Panc1 (cell line): ENCODE measurements at regions not wholly inside any gene's neighbourhood (a gene's known extent, or its start where the extent isn't known, plus 50 kb on each side); places are given as distances from the start of the nearest gene placed in this dataset.

Experiments
- ATAC-seq: fragments of 200-7000 bp; cut with Tn5 transposase; 2 replicates; pipeline ENCODE4 v1.9.1; 2020; ENCODE audit warnings: mild to moderate bottlenecking, moderate library complexity
- BruUV-seq: library from RNA; stranded (reverse); fragments of 400-500 nt; replicated peaks from 2 replicates; lab custom pipeline; 2021; lab: Mats Ljungman, UMichigan
- CTCF ChIA-PET: fragments of 300-600 bp; sonication (Branson Sonifier 250); formaldehyde crosslinking; loops from one replicate; lab custom pipeline; 2022; ENCODE audit warnings: antibody characterized with exemption; lab: Charles Lee
- POLR2A ChIA-PET: fragments of 300-600 bp; sonication (Branson Sonifier 250); formaldehyde crosslinking; loops from one replicate; lab custom pipeline; 2022; ENCODE audit warnings: antibody characterized with exemption; lab: Charles Lee
- DNase-seq: peaks from one replicate; pipeline ENCODE4 v3.0.0-alpha.2; 2010; ENCODE audit warnings: low read depth, low spot score
- H3K27ac ChIP-seq: 2 replicates; pipeline ENCODE4 v1.5.1; 2011; ENCODE audit warnings: mild to moderate bottlenecking, low read length, inconsistent platforms
- H3K27me3 ChIP-seq: fragments of 200-500 bp; sonication (Bioruptor generic); 2 replicates; pipeline ENCODE4 v1.6.0; 2014; ENCODE audit warnings: low read length, inconsistent platforms; ENCODE audit not compliant: control insufficient read depth, insufficient read depth
- H3K36me3 ChIP-seq: fragments of 200-500 bp; sonication (Bioruptor generic); 2 replicates; pipeline ENCODE4 v1.5.1; 2014; ENCODE audit warnings: inconsistent platforms, mild to moderate bottlenecking, low read length, moderate library complexity; ENCODE audit not compliant: control insufficient read depth, insufficient read depth
- H3K4me1 ChIP-seq: 2 replicates; pipeline ENCODE4 v1.5.1; 2011; ENCODE audit warnings: inconsistent platforms, mild to moderate bottlenecking, low read length, moderate library complexity; ENCODE audit not compliant: control insufficient read depth, insufficient read depth
- H3K4me3 ChIP-seq, 2 experiments: 2 replicates each; pipeline ENCODE4 v1.5.1; 2011 to 2012; ENCODE audit warnings: low read depth in 2 of 2, low read length in 2 of 2, mild to moderate bottlenecking in 2 of 2, inconsistent platforms in 1 of 2, moderate library complexity in 1 of 2
- H3K9me3 ChIP-seq: fragments of 200-500 bp; sonication (Bioruptor generic); 2 replicates; pipeline ENCODE4 v1.5.1; 2014; ENCODE audit warnings: low read depth, mild to moderate bottlenecking, inconsistent platforms, low read length, moderate library complexity; ENCODE audit not compliant: control insufficient read depth, insufficient read depth
- CTCF ChIP-seq: fragments of 450-650 bp; IDR thresholded peaks from 2 replicates; pipeline ENCODE4 v1.5.1; 2017; ENCODE audit warnings: mild to moderate bottlenecking
- POLR2AphosphoS5 ChIP-seq: IDR thresholded peaks from 2 replicates; pipeline ENCODE4 v1.6.1; 2012; ENCODE audit warnings: mild to moderate bottlenecking, low read depth, low read length, moderate library complexity
- REST ChIP-seq, 2 experiments: IDR thresholded peaks; 2 replicates each; pipeline ENCODE4 v1.6.1; 2011 to 2012; ENCODE audit warnings: low read depth in 2 of 2, control low read depth in 1 of 2, low read length in 1 of 2, mild to moderate bottlenecking in 1 of 2, moderate library complexity in 1 of 2; ENCODE audit not compliant: insufficient read depth in 1 of 2
- SIN3A ChIP-seq: IDR thresholded peaks from 2 replicates; pipeline ENCODE4 v1.6.1; 2012; ENCODE audit warnings: low read depth, mild to moderate bottlenecking, low read length, moderate library complexity, borderline replicate concordance; ENCODE audit not compliant: insufficient read depth
- TCF7L2 ChIP-seq: IDR thresholded peaks from 2 replicates; pipeline ENCODE4 v1.6.1; 2011; ENCODE audit warnings: mild to moderate bottlenecking, low read depth, low read length, inconsistent platforms
- in situ Hi-C: cut with HindIII; loops from 2 replicates; pipeline ENCODE4 v1.10.0; 2016; ENCODE audit warnings: low sequenced_read_pairs, low pct_unique_long_range_greater_than_20kb
- intact Hi-C: fragments of 100-400 bp; cut with micrococcal nuclease; formaldehyde crosslinking; loops from one replicate; pipeline ENCODE4 v1.10.0; 2022; ENCODE audit not compliant: unreplicated experiment

GRCh38 chr14:61609884-61610283 lies 85.4 kb upstream of the HIF1A start:
- H3K9me3 ChIP-seq, result no peaks in the 10 kb centered on the region
- CTCF ChIA-PET, result no interaction called here
- no TSS peak for BruUV-seq
- no peak for DNase-seq
- POLR2A ChIA-PET, result no interaction called here
- intact Hi-C loops (no loop called here), in situ Hi-C loops (no loop called here)
- H3K36me3 ChIP-seq, result no peaks in the 10 kb centered on the region
- H3K27me3 ChIP-seq, result no peaks in the 10 kb centered on the region
- ATAC-seq, result no peak
- no peak overlapping the region for H3K27ac ChIP-seq
- no peak overlapping the region for H3K4me3 ChIP-seq
- H3K4me1 ChIP-seq, result no peaks in the 10 kb centered on the region
- TF ChIP-seq REST (IDR thresholded peaks at IDR 0.05; ENCODE audit: insufficient read depth in 1 of 2, low read depth in 2 of 2, low read length in 1 of 2) (no peak), POLR2AphosphoS5 (no peak), SIN3A (no peak)

GRCh38 chr14:61610900-61611299 lies 84.4 kb upstream of the HIF1A start:
- BruUV-seq, result no TSS peak
- ATAC-seq (no peak), DNase-seq (no peak)
- in situ Hi-C loops (no loop called here), intact Hi-C loops (no loop called here)
- ChIA-PET CTCF (no interaction called here), POLR2A (interaction anchor here (0.6 kb wide), 1 partner anchor 152 kb away, joined by 3 read pairs; no protein-coding TSS in a partner anchor)
- H3K4me3 ChIP-seq, result no peak overlapping the region
- H3K36me3 ChIP-seq, result no peaks in the 10 kb centered on the region
- H3K9me3 ChIP-seq, result no peaks in the 10 kb centered on the region
- H3K27ac ChIP-seq, result no peak overlapping the region
- no peaks in the 10 kb centered on the region for H3K4me1 ChIP-seq
- H3K27me3 ChIP-seq, result no peaks in the 10 kb centered on the region
- TF ChIP-seq POLR2AphosphoS5, result no peak
- TF ChIP-seq REST (IDR thresholded peaks at IDR 0.05; ENCODE audit: insufficient read depth in 1 of 2, low read depth in 2 of 2, low read length in 1 of 2), result no peak
- TF ChIP-seq CTCF, result no peak
- TF ChIP-seq SIN3A, result no peak
- no peak for TF ChIP-seq TCF7L2
